ENCODE measurements at regions not wholly inside any gene's neighbourhood (a gene's known extent, or its start where the extent isn't known, plus 50 kb on each side); places are given as distances from the start of the nearest gene placed in this dataset.

- TF ChIP-seq EZH2 (optimal IDR thresholded peaks at IDR 0.05; ENCODE audit: low read depth, low read length) (no peak), CTCF (IDR thresholded peaks at IDR 0.05; ENCODE audit: low read length) (no peak), EZH2phosphoT487 (IDR thresholded peaks at IDR 0.05; ENCODE audit: low read length) (no peak)
- no peaks in the 10 kb centered on the region for H3K36me3 ChIP-seq (replicated peaks; ENCODE audit: insufficient read depth, low read length)
- H3K27ac ChIP-seq (ENCODE audit: low read length) = no peak overlapping the region
- no peak overlapping the region for H3K4me3 ChIP-seq (ENCODE audit: low read length)
- no peak overlapping the region for H3K9ac ChIP-seq (ENCODE audit: low read length)
- H3K27me3 ChIP-seq (replicated peaks; ENCODE audit: insufficient read depth, low read length) = no peaks in the 10 kb centered on the region
- no peaks in the 10 kb centered on the region for H3K79me2 ChIP-seq (ENCODE audit: low read length)
- H3K4me2 ChIP-seq (ENCODE audit: low read depth, low read length) = no peak overlapping the region
- H3K4me1 ChIP-seq (ENCODE audit: low read length) = no peaks in the 10 kb centered on the region
- no peaks in the 10 kb centered on the region for H3K9me2 ChIP-seq (replicated peaks; ENCODE audit: insufficient read depth, low read length)
- H4K20me1 ChIP-seq (ENCODE audit: insufficient read depth, low read length) = no peaks in the 10 kb centered on the region
- H3K9me3 ChIP-seq (replicated peaks; ENCODE audit: insufficient read depth, low read length) = no peaks in the 10 kb centered on the region; the same call in 1 of the 2 replicates
- H2AFZ ChIP-seq (ENCODE audit: low read length) = no peak overlapping the region
- no peaks in the 10 kb centered on the region for H3F3A ChIP-seq (ENCODE audit: insufficient read depth, low read length)
- DNase-seq = no peak
Measured at GRCh38 chr20:26218301-26218700, 521.6 kb upstream of the ZNF337 start.

- Histone ChIP-seq H2AFZ (ENCODE audit: low read length) (no peak overlapping the region), H3K79me2 (ENCODE audit: low read length) (no peaks in the 10 kb centered on the region), H3K9me2 (replicated peaks; ENCODE audit: insufficient read depth, low read length) (no peaks in the 10 kb centered on the region), H3K27ac (ENCODE audit: low read length) (no peak overlapping the region), H3K36me3 (replicated peaks; ENCODE audit: insufficient read depth, low read length) (no peaks in the 10 kb centered on the region), H3K4me1 (ENCODE audit: low read length) (no peaks in the 10 kb centered on the region), H3K9me3 (replicated peaks; ENCODE audit: insufficient read depth, low read length) (no peaks in the 10 kb centered on the region; the same call in 1 of the 2 replicates), H3F3A (ENCODE audit: insufficient read depth, low read length) (no peaks in the 10 kb centered on the region), H3K27me3 (replicated peaks; ENCODE audit: insufficient read depth, low read length) (no peaks in the 10 kb centered on the region), H3K4me2 (ENCODE audit: low read depth, low read length) (no peak overlapping the region), H3K9ac (ENCODE audit: low read length) (no peak overlapping the region), H4K20me1 (ENCODE audit: insufficient read depth, low read length) (no peaks in the 10 kb centered on the region), H3K4me3 (ENCODE audit: low read length) (no peak overlapping the region)
- TF ChIP-seq CTCF (IDR thresholded peaks at IDR 0.05; ENCODE audit: low read length) (no peak), EZH2phosphoT487 (IDR thresholded peaks at IDR 0.05; ENCODE audit: low read length) (no peak), EZH2 (optimal IDR thresholded peaks at IDR 0.05; ENCODE audit: low read depth, low read length) (no peak)
- no peak for DNase-seq
Measured at GRCh38 chr20:26216025-26216424, 519.4 kb upstream of the ZNF337 start.

GRCh38 chr20:26214991-26215390 lies 518.3 kb upstream of the ZNF337 start:
- Histone ChIP-seq H3K36me3 (replicated peaks; ENCODE audit: insufficient read depth, low read length) (no peaks in the 10 kb centered on the region), H4K20me1 (ENCODE audit: insufficient read depth, low read length) (no peaks in the 10 kb centered on the region), H3K9ac (ENCODE audit: low read length) (no peak overlapping the region), H3K4me2 (ENCODE audit: low read depth, low read length) (no peak overlapping the region), H3K9me2 (replicated peaks; ENCODE audit: insufficient read depth, low read length) (no peaks in the 10 kb centered on the region), H3F3A (ENCODE audit: insufficient read depth, low read length) (no peaks in the 10 kb centered on the region), H3K4me3 (ENCODE audit: low read length) (no peak overlapping the region), H3K9me3 (replicated peaks; ENCODE audit: insufficient read depth, low read length) (no peaks in the 10 kb centered on the region; the same call in 1 of the 2 replicates), H3K27ac (ENCODE audit: low read length) (no peak overlapping the region), H3K79me2 (ENCODE audit: low read length) (no peaks in the 10 kb centered on the region), H3K27me3 (replicated peaks; ENCODE audit: insufficient read depth, low read length) (no peaks in the 10 kb centered on the region), H3K4me1 (ENCODE audit: low read length) (no peaks in the 10 kb centered on the region), H2AFZ (ENCODE audit: low read length) (no peak overlapping the region)
- DNase-seq = no peak
- TF ChIP-seq EZH2phosphoT487 (IDR thresholded peaks at IDR 0.05; ENCODE audit: low read length) (no peak), CTCF (IDR thresholded peaks at IDR 0.05; ENCODE audit: low read length) (no peak), EZH2 (optimal IDR thresholded peaks at IDR 0.05; ENCODE audit: low read depth, low read length) (no peak)

All from MM.1S (cell line).